Mammary epithelial cell (primary cell): ENCODE measurements at regions not wholly inside any gene's neighbourhood (a gene's known extent, or its start where the extent isn't known, plus 50 kb on each side); places are given as distances from the start of the nearest gene placed in this dataset.

Experiments used
- EZH2 ChIP-seq: IDR thresholded peaks from 2 replicates; pipeline ENCODE4 v1.6.1; 2012; ENCODE audit warnings: low read length, inconsistent platforms, borderline replicate concordance
- TF ChIP-seq, protein P1 (sequence below), 2 donors: IDR thresholded peaks in 1 of 2; conservative IDR thresholded peaks in 1 of 2; 2 replicates each; pipeline ENCODE4 v1.5.1; 2011 to 2012; ENCODE audit warnings: inconsistent platforms in 2 of 2, low read length in 2 of 2, mild to moderate bottlenecking in 2 of 2, control low read depth in 1 of 2, low read depth in 1 of 2; ENCODE audit not compliant: insufficient read depth in 1 of 2; ENCODE audit errors: extremely low read depth in 1 of 2

DNA sequence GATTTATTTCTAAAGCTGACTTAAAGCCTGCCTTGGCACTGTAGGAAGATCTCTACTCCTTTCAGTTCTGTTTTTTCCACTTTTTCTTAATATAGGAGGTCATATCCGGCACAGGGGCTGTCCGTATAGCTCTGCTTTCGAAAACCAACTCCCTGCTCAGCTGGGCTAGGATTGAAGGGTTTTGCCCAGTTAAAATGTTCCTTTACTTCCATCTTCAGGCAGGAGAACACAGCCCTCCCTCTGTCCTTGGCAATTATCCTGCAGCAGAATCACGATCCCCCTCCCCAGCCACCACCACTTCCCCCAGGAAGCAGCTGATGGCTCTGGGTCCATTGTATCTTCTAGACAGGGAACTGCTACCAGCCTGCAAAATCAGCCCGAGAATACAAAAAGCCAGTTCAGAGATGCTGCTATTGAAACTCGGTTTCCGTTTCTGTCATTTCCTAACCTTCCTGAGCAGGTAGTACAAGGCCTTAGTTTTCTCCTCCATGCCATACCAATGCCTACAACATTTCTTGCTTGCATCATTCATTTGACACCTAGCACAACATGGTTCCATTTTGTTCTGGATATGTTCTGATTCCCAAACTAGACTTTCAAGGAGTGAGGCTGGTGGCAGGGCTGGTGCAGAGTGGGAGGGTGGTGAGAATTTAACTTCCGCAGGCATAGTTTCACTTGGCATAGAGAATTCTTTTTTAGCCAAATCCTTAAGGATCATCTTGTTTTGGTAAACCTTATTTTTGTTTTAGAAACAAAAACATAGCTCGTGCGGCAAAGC lies 53.9 kb downstream of the FAM50B start:
- TF ChIP-seq, protein P1, sequence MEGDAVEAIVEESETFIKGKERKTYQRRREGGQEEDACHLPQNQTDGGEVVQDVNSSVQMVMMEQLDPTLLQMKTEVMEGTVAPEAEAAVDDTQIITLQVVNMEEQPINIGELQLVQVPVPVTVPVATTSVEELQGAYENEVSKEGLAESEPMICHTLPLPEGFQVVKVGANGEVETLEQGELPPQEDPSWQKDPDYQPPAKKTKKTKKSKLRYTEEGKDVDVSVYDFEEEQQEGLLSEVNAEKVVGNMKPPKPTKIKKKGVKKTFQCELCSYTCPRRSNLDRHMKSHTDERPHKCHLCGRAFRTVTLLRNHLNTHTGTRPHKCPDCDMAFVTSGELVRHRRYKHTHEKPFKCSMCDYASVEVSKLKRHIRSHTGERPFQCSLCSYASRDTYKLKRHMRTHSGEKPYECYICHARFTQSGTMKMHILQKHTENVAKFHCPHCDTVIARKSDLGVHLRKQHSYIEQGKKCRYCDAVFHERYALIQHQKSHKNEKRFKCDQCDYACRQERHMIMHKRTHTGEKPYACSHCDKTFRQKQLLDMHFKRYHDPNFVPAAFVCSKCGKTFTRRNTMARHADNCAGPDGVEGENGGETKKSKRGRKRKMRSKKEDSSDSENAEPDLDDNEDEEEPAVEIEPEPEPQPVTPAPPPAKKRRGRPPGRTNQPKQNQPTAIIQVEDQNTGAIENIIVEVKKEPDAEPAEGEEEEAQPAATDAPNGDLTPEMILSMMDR (conservative IDR thresholded peaks at IDR 0.05 in 1 of 2, IDR thresholded peaks at IDR 0.05 in 1 of 2; ENCODE audit: extremely low read depth in 1 of 2, insufficient read depth in 1 of 2, low read depth in 1 of 2, low read length in 2 of 2): no peak
- TF ChIP-seq EZH2: no peak
